Stimulated activated CD4-positive, alpha-beta T cell treated with anti-CD3 and anti-CD28 coated beads, TNF-alpha, amount 100 ng/mL, for 1 hour (primary cell): ENCODE measurements at regions not wholly inside any gene's neighbourhood (a gene's known extent, or its start where the extent isn't known, plus 50 kb on each side); places are given as distances from the start of the nearest gene placed in this dataset.
"Not testable (repeated sequence)": the region's sequence is repeated elsewhere in the genome, so short reads cannot be mapped to it uniquely, and the experiment has no call there.

Source experiments
- DNase-seq, 3 donors: peaks; one replicate each; pipeline ENCODE4 v3.0.0-alpha.2; 2020; ENCODE audit warnings: low read depth in 3 of 3, low spot score in 1 of 3

GRCh38 chr12:125968413-125968812 is 903.2 kb downstream of the AACS start:
- no peak for DNase-seq

- DNase-seq, result no peak
Measured at GRCh38 chr12:125971981-125972380, 906.7 kb downstream of the AACS start.

- DNase-seq, result no peak
Measured at GRCh38 chr12:125978286-125978685, 913.1 kb downstream of the AACS start.

GRCh38 chr12:125981610-125982253 is 916.5 kb downstream of the AACS start:
- DNase-seq, result no peak

- DNase-seq, result no peak
Measured at GRCh38 chr12:125983094-125983783, 918.0 kb downstream of the AACS start.

GRCh38 chr12:125983784-125984500 is 918.7 kb downstream of the AACS start:
- DNase-seq, result no peak

GRCh38 chr12:125988545-125988944 is 923.3 kb downstream of the AACS start:
- no peak for DNase-seq

GRCh38 chr12:125989696-125990095 is 924.5 kb downstream of the AACS start:
- DNase-seq, result no peak

GRCh38 chr12:125996443-125996842 is 931.2 kb downstream of the AACS start:
- no peak for DNase-seq

- DNase-seq, result no peak
Measured at GRCh38 chr12:125999628-126000027, 934.4 kb downstream of the AACS start.

GRCh38 chr12:126019385-126019784 is 954.1 kb downstream of the AACS start:
- DNase-seq, result no peak

GRCh38 chr12:126021675-126022074 is 956.4 kb downstream of the AACS start:
- DNase-seq, result no peak

GRCh38 chr12:126027825-126028224 is 962.6 kb downstream of the AACS start:
- no peak for DNase-seq

- DNase-seq, result no peak
Measured at GRCh38 chr12:126030573-126030972, 965.3 kb downstream of the AACS start.

GRCh38 chr12:126033751-126034150 is 968.5 kb downstream of the AACS start:
- DNase-seq, result no peak

GRCh38 chr12:126036348-126036747 is 971.1 kb downstream of the AACS start:
- DNase-seq, result no peak

- no peak for DNase-seq
Measured at GRCh38 chr12:126038434-126038833, 973.2 kb downstream of the AACS start.

- no peak for DNase-seq
Measured at GRCh38 chr12:126040307-126040706, 975.1 kb downstream of the AACS start.

GRCh38 chr12:126042286-126042685 is 977.1 kb downstream of the AACS start:
- no peak for DNase-seq

- not testable (repeated sequence) for DNase-seq
Measured at GRCh38 chr12:126049501-126049900, 984.3 kb downstream of the AACS start.

GRCh38 chr12:126051611-126052107 is 986.4 kb downstream of the AACS start:
- no peak for DNase-seq

GRCh38 chr12:126055521-126055920 is 990.3 kb downstream of the AACS start:
- no peak for DNase-seq
